ENCODE measurements at regions not wholly inside any gene's neighbourhood (a gene's known extent, or its start where the extent isn't known, plus 50 kb on each side); places are given as distances from the start of the nearest gene placed in this dataset.

- no peaks in the 10 kb centered on the region for H3K36me3 ChIP-seq
- H3K4me1 ChIP-seq (ENCODE audit: control insufficient read depth in 1 of 2, low read depth in 2 of 2) = peaks cover 0 to 20% of the 10 kb centered on the region in 2 donors
- H3K4me3 ChIP-seq = no peak overlapping the region
- H3K9me3 ChIP-seq = no peaks in the 10 kb centered on the region
- ATAC-seq (ENCODE audit: insufficient number of reproducible peaks, low FRiP score, low read depth) = no peak
- TF ChIP-seq CTCF (IDR thresholded peaks at IDR 0.05) = no peak
- no peak for DNase-seq (ENCODE audit: low spot score)
- no peaks in the 10 kb centered on the region for H3K27me3 ChIP-seq (replicated peaks; ENCODE audit: insufficient read depth)
- H3K27ac ChIP-seq = no peak overlapping the region
Observed at GRCh38 chr7:130932667-130933432, 198.8 kb upstream of the KLF14 start.

GRCh38 chr7:130933919-130934318, 199.9 kb upstream of the KLF14 start:
- H3K4me1 ChIP-seq (ENCODE audit: control insufficient read depth in 1 of 2, low read depth in 2 of 2) = peaks cover 2 to 25% of the 10 kb centered on the region in 2 donors
- no peak for TF ChIP-seq CTCF (IDR thresholded peaks at IDR 0.05)
- no peak overlapping the region for H3K27ac ChIP-seq
- H3K4me3 ChIP-seq = no peak overlapping the region
- no peaks in the 10 kb centered on the region for H3K36me3 ChIP-seq
- no peak for ATAC-seq (ENCODE audit: insufficient number of reproducible peaks, low FRiP score, low read depth)
- DNase-seq (ENCODE audit: low spot score) = no peak
- no peaks in the 10 kb centered on the region for H3K27me3 ChIP-seq (replicated peaks; ENCODE audit: insufficient read depth)
- no peaks in the 10 kb centered on the region for H3K9me3 ChIP-seq

- H3K9me3 ChIP-seq = no peaks in the 10 kb centered on the region
- H3K27me3 ChIP-seq (replicated peaks; ENCODE audit: insufficient read depth) = no peaks in the 10 kb centered on the region
- no peak overlapping the region for H3K4me3 ChIP-seq
- no peak overlapping the region for H3K27ac ChIP-seq
- TF ChIP-seq CTCF (IDR thresholded peaks at IDR 0.05) = no peak
- H3K4me1 ChIP-seq (ENCODE audit: control insufficient read depth in 1 of 2, low read depth in 2 of 2) = peaks cover 9 to 35% of the 10 kb centered on the region in 2 donors
- no peak for DNase-seq (ENCODE audit: low spot score)
- no peak for ATAC-seq (ENCODE audit: insufficient number of reproducible peaks, low FRiP score, low read depth)
- no peaks in the 10 kb centered on the region for H3K36me3 ChIP-seq
Observed at GRCh38 chr7:130935564-130936157, 201.7 kb upstream of the KLF14 start.

GRCh38 chr7:130936202-130936931, 202.4 kb upstream of the KLF14 start:
- no peak overlapping the region for H3K27ac ChIP-seq
- no peak overlapping the region for H3K4me3 ChIP-seq
- no peak for DNase-seq (ENCODE audit: low spot score)
- H3K9me3 ChIP-seq = no peaks in the 10 kb centered on the region
- H3K36me3 ChIP-seq = no peaks in the 10 kb centered on the region
- peaks cover 13 to 42% of the 10 kb centered on the region in 2 donors for H3K4me1 ChIP-seq (ENCODE audit: control insufficient read depth in 1 of 2, low read depth in 2 of 2)
- no peak for ATAC-seq (ENCODE audit: insufficient number of reproducible peaks, low FRiP score, low read depth)
- no peak for TF ChIP-seq CTCF (IDR thresholded peaks at IDR 0.05)
- H3K27me3 ChIP-seq (replicated peaks; ENCODE audit: insufficient read depth) = no peaks in the 10 kb centered on the region

GRCh38 chr7:130937016-130937415, 203.0 kb upstream of the KLF14 start:
- Histone ChIP-seq H3K9me3 (no peaks in the 10 kb centered on the region), H3K36me3 (no peaks in the 10 kb centered on the region), H3K4me1 (ENCODE audit: control insufficient read depth in 1 of 2, low read depth in 2 of 2) (peaks cover 14 to 49% of the 10 kb centered on the region in 2 donors), H3K4me3 (no peak overlapping the region), H3K27me3 (replicated peaks; ENCODE audit: insufficient read depth) (no peaks in the 10 kb centered on the region), H3K27ac (no peak overlapping the region)
- ATAC-seq (ENCODE audit: insufficient number of reproducible peaks, low FRiP score, low read depth) (no peak), DNase-seq (ENCODE audit: low spot score) (no peak)
- no peak for TF ChIP-seq CTCF (IDR thresholded peaks at IDR 0.05)

Measured in thoracic aorta (tissue), 2 donors.